NCI-H82 treated with DMSO at 0.1 percent for 48 hours (cell line): ENCODE measurements at regions not wholly inside any gene's neighbourhood (a gene's known extent, or its start where the extent isn't known, plus 50 kb on each side); places are given as distances from the start of the nearest gene placed in this dataset.
"Not testable (repeated sequence)": the region's sequence is repeated elsewhere in the genome, so short reads cannot be mapped to it uniquely, and the experiment has no call there.

ENCODE experiments used
- DNase-seq: peaks from one replicate; lab custom pipeline; 2025; ENCODE audit not compliant: unreplicated experiment; lab: John Stamatoyannopoulos, UW

DNA sequence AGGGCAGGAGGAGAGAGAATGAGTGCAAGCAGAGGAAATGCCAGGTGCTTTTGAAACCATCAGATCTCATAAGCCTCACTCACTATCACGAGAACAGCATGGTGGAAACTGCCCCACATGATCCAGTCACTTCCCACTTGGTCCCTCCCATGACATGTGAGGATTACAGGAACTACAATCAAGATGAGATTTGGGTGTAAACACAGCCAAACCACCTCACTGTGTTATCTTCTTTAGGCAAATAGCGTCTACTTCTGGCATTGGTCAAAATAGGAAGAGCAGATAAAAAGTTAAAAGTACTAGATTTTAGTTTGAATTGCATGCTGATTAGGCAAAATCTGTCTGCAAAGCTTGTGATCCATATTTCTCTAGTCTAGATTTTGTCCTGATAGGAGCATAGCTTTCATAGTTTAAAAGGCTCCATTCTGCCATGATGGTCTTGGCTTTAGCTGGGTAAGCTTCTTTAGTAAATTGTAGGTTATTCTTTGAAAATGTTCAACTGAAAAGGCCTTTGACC lies 267.5 kb downstream of the NKX6-1 start:
- no peak for DNase-seq

DNA sequence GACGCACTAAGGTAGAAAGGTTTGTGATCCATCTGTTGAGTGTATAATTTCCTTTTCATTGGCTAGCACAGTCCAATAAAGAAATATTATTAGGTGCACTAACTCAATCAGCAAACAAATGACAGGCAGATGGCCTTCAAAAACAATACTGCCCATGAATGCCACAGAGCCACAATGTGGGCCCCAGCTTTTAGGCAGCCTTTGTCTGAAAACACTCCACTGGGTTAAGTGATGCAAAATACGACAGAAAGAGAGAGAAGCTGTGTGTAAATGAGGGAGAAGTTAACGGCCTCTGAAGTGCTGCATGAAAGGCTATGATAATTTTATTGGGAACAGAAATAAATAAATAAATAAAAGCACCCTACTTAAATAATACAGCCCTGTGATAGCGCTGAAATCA lies 274.6 kb downstream of the NKX6-1 start:
- no peak for DNase-seq

DNA sequence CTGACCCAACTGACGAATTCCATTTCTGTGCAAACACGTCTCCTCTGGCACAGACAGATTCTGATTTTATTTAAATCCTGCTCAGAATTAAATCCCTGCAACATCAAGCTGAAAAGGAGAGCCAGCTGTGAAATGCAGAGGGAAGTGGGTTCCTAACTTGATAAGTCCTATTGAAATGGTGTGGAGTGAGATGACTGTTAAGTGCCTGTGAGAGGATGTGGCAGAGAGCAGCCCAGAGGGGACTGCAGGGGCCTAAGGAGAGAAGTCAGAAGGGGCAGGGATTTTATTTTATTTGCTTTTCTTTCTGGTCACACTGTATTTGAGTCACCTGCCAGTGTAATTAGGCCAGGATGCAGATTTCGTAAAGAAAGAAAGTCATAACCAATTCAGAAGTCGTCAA lies 277.4 kb downstream of the NKX6-1 start:
- DNase-seq: no peak

DNA sequence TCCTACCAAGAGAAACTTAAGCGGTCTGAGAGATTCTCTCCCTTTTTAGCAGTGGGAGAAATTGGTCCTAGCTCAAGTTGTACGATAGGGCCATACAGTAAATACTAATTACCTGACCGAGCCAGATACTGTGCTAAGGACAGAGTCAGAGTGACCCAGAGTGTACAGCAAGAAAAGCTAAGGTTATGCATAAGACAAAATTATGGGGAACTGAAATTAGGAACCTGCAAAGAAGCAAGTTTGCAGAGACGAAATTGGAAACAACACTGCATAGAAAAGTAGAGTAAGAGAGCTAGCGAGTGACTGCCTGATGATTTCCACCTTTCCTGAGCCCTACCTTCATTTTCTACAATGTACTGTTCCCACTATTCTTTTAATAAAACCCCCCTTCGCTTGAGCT lies 278.1 kb downstream of the NKX6-1 start:
- no peak for DNase-seq

DNA sequence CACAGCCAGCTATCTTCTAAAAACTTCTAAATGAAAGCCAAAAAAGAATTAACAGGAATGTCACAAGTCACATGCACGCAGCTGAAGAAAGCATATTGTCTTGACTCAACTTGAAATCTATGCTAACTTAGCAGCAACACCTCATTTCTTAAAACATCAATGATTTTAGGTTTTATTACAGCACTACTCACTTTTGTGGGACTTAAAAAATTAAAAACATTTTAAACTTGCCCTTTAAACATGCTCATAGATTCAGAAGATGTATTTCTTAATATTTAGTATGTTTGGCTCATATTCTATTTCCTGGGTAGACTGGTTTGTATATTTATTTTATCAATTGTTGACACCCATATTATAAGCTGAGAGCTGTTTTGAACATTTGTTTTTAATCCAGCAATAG lies 279.4 kb downstream of the NKX6-1 start:
- DNase-seq: no peak

DNA sequence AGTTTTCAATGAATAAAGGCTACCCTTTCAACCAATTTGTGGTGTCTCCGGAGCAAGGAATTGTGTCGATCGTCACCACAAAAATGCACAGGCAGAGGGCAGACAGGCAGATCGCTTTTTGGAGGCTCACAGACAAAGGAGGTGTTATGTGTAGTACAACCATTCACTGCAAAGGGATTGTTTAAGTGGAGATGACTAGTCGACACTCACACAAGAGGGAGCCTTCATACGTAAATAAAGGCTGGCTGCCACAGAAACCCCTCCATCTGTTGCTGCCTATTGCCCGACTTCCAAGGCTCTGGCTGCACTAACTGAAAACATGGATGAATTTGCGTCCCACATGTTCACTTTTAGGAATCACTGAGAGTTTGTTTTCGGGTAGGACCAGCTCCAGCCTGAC lies 281.1 kb downstream of the NKX6-1 start:
- DNase-seq: no peak

DNA sequence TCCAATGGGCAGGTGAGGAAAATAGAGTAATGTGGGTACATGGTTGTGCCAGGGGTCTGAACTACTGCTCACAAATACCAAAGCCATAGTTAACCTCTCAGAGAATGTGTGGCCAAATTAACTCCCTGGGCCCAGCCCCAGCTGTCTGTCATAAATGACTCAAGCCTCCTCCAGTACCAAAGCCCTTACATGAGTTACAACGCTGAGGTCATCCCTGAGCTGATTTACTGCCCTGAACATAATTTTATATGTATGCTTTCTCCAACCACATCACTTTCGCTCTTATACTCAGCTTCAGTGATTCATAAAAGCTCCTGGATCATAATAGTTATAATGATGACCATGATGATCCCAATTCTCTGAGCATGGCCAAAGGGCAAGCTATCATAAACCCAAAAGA lies 283.9 kb downstream of the NKX6-1 start:
- no peak for DNase-seq

DNA sequence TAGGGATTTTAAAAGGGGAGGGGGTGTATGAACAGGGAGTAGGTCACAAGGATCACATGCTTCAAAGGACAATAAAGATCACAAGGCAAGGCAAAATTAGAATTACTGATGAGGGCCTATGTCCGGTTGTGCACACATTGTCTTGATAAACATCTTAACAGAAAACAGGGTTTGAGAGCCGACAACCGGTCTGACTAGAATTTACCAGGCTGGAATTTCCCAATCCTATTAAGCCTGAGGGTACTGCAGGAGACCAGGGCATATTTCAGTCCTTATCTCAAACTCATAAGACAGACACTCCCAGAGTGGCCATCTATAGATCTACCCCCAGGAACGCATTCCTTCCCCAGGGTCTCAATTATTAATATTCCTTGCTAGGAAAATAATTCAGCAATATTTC lies 292.9 kb downstream of the NKX6-1 start:
- DNase-seq: not testable (repeated sequence)

DNA sequence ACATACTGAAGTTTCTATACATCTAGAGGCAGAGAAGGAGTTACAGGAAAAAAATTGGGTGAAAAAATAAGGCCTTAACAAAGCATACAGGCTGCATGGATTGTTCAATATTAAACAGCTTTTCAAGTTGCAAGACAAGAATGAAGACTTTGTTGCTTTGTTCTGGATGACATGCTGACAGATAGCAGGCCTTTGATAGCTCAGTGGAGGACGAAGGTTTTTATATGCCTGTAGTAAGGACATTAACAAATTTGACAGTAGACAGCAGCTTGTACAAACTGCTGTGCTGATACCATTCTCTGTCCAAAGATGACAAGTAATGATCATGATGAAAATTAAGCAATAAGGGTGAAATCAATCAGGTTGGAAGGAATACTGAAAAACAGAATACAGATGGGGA lies 309.9 kb downstream of the NKX6-1 start:
- DNase-seq: no peak

DNA sequence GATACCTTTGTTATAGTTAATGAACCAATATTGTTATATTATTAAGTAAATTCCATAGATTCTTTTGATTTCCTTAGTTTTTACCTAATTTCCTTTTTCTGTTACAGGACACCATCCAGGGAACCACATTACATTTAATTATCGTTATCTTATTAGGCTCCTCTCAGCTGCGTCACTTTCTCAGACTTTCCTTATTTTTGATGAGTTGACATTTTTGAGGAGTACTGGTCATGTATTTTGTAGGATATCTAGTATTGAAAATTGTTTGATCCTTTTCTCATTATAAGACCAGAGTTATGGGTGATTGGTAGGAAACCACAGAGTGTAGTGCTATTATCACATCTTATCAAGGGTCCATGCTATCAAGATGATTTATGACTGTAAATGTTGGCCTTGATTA lies 319.7 kb downstream of the NKX6-1 start:
- no peak for DNase-seq

DNA sequence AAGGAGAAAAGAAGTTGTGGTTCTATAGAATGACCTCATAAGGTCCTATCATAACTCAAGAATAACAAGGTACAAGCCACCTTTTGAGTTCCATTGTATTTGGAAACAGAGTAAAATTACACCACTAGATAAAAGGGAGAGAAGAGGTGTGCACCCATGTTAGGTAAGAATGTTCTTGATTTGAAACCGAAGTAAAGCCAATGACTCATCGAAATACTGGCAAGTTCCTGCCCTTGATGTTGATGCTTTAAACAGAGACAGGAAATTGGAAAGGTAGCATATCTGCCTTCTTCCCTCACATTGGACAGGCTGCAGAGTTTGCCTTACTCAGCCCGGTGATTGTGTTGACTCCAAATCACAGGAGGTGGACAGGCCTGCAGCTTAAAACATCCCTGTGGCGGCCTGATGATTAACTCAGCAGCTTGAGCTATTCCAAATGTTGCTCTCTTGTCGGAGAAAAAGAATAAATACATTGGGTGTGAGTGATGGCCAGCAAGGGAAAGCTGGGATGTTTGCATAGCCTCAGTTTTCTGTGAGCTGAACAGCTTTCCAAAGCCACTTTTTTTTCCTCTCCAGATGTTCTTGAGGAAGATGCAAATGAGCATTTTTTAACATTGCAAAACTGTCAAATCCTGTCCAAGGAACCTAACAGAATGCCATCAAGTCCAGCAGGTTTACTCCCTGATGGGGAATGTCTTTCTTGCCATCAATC lies 321.1 kb downstream of the NKX6-1 start:
- no peak for DNase-seq

DNA sequence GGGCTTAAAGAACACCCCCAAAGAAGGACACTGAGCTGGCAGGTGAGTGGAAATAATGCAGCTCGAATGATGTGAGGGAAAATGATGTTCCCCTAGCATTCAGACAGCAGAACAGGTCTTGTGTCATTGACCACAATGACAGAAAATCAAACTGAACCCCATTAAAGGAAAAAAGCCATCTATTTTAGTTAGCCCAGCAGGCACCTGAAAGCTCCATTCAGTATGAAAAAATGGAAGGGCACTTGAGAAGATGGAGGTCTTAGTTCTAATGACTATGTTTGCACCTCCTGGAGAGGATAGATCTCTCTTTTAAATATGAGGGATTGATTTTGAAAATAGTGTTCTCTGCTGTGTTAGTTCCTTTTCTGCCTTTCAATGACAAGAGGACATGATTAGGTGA lies 323.1 kb downstream of the NKX6-1 start:
- no peak for DNase-seq

DNA sequence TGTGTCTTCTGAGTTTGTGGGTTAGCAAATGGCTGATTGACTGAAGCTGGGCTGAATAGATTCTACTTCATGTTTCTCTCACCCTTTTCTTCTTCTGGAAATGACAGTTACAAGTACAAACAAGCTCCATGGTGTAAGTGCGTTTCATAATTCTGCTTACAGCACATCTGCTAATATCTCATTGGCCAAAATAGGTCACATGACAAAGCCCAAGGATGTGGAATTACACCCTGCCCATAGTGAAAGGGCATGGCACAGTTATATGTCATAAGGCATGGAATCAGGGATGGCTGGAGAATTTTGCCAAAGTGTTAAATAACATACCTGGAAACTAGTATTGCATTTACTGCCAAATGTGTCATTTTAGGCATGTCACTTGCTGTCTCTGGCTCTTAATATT lies 327.2 kb downstream of the NKX6-1 start:
- no peak for DNase-seq

DNA sequence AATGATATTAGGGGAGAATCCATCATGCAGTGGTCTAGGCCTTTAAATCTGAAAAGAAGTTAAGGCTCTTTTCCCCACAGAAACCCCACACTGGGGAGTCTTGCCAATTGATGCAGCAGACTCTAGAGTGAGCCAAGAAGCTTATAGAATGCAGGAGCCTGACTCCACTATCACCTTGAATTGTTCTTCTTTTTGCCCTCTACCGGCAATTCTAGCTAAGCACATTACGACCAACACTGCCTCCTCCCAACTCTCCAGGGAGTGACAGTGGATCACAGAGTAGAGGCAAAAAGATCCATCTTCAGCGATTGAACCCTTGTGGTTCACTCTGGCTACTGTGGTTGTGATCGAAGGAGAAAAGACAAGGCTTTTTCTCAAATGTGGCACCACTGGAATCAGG lies 331.5 kb downstream of the NKX6-1 start:
- DNase-seq: peak; percentile 100

DNA sequence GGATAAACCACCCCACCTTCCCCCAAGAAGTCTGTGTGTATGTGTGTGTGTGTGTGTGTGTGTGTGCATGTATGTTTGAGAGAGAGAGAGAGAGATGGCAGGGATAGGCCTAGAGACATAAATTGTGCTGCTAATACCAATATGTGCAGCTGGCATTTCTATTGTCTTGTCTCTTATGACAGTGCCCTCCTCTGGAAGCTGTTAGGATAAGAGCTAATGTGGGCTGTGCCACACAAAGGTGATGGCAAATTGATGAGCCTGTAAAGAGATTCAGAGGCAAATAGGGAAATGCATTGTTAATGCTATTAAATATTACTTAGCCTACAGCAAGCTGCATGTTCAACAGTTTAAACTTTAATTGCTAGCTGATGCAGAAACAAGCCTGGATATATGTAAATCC lies 332.0 kb downstream of the NKX6-1 start:
- peak; percentile 100 for DNase-seq

DNA sequence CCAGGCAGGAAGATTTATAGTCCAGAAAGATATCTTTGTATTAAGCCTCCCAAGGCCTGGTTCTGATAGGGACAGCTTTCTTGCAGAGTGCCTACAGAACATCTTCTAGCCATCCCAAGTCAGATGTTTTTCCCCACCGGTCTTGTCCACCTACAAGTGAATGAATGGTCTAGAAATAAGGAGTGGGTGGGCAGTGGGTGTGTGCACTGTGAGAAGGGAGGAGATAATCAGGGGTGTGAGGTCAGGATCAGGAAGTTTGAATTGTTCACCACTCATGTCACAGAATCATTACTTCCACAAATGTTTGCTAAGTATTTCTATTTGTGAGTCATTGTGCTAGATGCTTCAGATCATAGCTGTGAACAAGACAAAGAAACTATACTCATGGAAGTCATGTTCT lies 332.6 kb downstream of the NKX6-1 start:
- DNase-seq: no peak

DNA sequence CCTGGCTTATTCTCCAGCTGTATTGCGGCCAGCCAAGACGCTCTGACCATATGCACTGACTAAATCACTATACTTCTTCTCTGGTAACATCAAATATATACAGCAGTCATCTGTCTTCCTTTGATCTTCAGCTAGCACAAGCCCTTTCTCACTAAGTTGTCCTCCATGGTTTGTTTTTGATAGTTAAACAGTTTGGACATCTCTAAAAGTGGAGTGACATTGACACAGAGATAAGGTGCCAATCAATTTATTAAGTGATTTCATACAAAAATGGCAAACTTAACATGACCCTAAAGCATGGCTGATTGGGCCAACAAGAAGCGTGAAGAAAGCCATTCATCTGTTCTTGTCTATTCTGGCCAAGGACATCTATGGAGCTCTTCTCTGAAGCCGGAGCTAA lies 334.9 kb downstream of the NKX6-1 start:
- DNase-seq: no peak

DNA sequence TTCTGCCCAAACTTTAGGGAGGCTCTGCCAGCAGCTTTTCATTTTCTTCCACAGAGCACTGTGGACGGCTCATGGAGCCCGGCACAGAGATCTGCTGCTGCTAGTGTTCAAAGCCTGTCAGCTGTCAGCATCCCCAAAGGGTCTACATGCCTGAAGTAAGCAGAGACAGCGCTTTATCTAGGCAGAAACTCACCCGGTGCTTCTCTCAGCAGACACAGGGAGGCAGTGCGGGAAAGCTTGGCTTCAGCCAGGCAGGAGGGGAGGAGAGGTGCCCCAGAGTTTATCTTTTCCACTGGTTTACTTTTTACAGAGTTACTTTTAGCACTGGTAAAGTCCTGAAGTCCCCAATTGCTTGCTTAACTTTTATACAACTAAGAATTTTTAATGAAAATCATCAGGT lies 339.3 kb downstream of the NKX6-1 start:
- no peak for DNase-seq

DNA sequence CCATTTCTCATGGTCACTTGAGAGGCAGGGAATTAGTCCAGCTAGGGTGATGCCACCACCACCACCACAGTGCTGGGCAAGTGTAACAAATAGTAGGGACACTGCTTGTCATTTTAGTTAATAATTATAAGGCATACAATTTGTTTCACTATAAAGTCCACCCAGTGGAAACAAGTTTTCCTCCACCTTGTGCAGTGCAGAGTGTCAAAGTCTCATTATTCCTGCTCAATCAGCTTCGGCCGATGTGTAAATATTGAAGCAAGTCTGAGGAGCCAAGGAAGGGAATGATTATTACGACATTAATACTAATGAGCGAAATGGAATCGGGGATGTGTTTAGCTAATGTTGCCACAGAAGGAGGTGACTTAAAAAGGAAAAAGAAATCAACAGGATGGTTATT lies 340.4 kb downstream of the NKX6-1 start:
- no peak for DNase-seq

DNA sequence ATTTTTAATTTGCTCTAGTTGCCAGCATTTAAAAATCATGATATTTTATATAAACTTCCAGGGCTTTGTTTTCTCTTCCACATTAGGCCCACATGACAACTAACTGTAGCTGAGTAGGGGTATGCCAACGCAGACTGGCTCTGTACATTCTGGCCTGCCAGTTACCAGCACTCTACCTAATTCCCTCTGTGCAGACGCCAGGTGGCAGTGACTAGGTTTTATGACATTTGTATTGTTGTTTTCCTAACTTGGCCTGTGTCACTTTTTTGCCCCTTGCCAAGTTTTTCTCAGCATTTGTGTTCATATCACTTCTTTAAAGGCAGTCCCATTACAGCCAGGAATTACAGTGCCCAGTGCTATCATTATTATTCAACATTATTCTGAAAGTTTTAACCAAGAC lies 347.5 kb downstream of the NKX6-1 start:
- DNase-seq: no peak

DNA sequence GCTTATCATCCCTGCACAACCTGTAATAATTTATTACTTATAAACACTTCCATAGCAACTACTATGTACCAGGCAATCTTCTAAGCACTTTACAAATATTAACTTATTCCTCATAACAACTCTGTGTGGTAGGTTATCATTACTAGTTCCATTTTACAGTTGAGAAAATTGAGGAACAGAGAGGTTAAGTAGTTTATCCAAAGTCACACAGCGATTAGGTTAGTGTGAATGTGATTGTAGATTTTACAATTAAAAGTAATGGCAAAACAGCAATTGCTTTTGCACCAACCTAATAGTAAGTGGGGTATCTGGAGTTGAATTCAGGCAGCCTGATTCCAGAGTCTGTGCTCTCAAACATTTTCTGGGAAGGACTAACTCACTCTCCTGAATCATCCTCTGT lies 348.9 kb downstream of the NKX6-1 start:
- DNase-seq: no peak

DNA sequence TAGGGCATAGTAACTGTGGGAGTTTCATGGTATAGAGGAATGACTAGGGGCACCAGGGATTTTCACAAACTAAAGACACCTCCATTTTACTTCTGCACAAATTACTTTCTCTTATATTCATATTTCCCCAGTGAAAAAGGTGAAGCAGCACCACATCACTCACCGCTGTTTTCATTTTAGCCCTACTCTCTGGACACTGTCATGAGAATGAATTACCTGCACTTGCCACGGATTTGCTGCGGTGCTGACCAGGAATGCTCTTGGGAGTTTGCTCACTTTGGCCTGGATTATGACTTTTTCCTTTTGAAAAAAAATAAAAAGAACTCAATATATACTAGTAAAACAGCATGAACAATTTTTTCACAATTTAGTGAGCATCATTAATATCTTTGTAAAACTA lies 351.3 kb downstream of the NKX6-1 start:
- no peak for DNase-seq

DNA sequence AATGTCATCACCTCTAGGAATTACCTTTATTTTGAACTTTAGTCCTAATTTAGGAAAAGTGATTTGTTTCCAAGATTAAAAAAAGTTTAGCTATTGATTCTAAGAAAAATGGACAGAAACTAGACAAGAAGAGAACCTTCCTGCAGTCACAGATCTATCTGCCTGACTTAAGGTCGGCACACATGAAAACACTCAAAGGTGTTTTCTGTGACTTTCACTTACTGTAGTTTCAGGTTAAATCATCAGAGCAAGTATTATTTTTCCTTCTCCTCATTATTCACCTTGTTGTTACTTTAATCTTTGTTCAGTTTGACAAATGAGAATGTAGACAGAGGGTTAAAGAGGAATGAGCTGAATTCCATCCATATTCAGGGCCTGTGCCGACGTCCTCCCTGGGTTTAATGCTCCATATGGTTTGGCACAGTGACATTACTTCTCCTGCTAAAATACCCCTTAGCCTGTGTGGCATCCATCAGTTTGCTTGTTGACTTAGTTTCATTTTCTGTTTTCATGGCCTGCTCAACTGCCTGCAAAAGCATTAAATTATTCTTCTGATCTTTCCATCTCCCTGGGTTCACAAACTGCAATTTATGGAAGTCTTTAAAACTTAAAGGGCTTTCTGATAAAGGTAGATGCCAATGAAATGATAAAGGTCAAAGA lies 352.7 kb downstream of the NKX6-1 start:
- no peak for DNase-seq
